H1 (cell line): ENCODE measurements at regions not wholly inside any gene's neighbourhood (a gene's known extent, or its start where the extent isn't known, plus 50 kb on each side); places are given as distances from the start of the nearest gene placed in this dataset.

ENCODE experiments used
- RNF2 ChIP-seq: fragments of 200-900, 300-1000 bp; sonication (generic); IDR thresholded peaks from 2 replicates; pipeline ENCODE4 v1.7.1; 2016; ENCODE audit warnings: borderline replicate concordance, low read depth, mild to moderate bottlenecking, antibody characterized with exemption, low read length; ENCODE audit not compliant: poor library complexity, severe bottlenecking; ENCODE audit errors: missing control alignments

GRCh38 chr12:30416631-30417030 is 279.0 kb downstream of the IPO8 start (continued):
- TF ChIP-seq RNF2, result no peak
